Right forelimb (tissue), 1 donor: ENCODE measurements at regions not wholly inside any gene's neighbourhood (a gene's known extent, or its start where the extent isn't known, plus 50 kb on each side); places are given as distances from the start of the nearest gene placed in this dataset.
A peak's percentile ranks its signal among the peaks of the same experiment; 100 is the strongest.

Experiments
- DNase-seq: peaks from one replicate; pipeline ENCODE4 v3.0.0-alpha.2; 2018

GRCh38 chr1:165073185-165074007, 283.1 kb downstream of the LMX1A start:
- no peak for DNase-seq

- no peak for DNase-seq
These were observed 285.8 kb downstream of the LMX1A start for GRCh38 chr1:165070675-165071074.

- DNase-seq, result no peak
These were observed 286.7 kb downstream of the LMX1A start for GRCh38 chr1:165069829-165070228.

- DNase-seq, result no peak
These were observed 287.8 kb downstream of the LMX1A start for GRCh38 chr1:165068741-165069140.

- no peak for DNase-seq
These were observed 288.7 kb downstream of the LMX1A start for GRCh38 chr1:165067829-165068228.

- DNase-seq, result peak; percentile 46
These were observed 293.1 kb downstream of the LMX1A start for GRCh38 chr1:165063181-165063965.

- no peak for DNase-seq
These were observed 294.2 kb downstream of the LMX1A start for GRCh38 chr1:165062346-165062745.

GRCh38 chr1:165060285-165060793, 296.2 kb downstream of the LMX1A start:
- no peak for DNase-seq

GRCh38 chr1:165057956-165058355, 298.6 kb downstream of the LMX1A start:
- DNase-seq, result no peak

GRCh38 chr1:165056914-165057313, 299.6 kb downstream of the LMX1A start:
- no peak for DNase-seq

GRCh38 chr1:165055581-165055980, 300.9 kb downstream of the LMX1A start:
- DNase-seq, result no peak

GRCh38 chr1:165054627-165055026, 301.9 kb downstream of the LMX1A start:
- DNase-seq, result no peak

- no peak for DNase-seq
These were observed 303.2 kb downstream of the LMX1A start for GRCh38 chr1:165053351-165053750.

GRCh38 chr1:165052936-165053335, 303.6 kb downstream of the LMX1A start:
- no peak for DNase-seq

- no peak for DNase-seq
These were observed 304.1 kb downstream of the LMX1A start for GRCh38 chr1:165052431-165052830.

GRCh38 chr1:165050246-165050645, 306.3 kb downstream of the LMX1A start:
- DNase-seq, result no peak

GRCh38 chr1:165047994-165048393, 308.5 kb downstream of the LMX1A start:
- no peak for DNase-seq

GRCh38 chr1:165045902-165046301, 310.6 kb downstream of the LMX1A start:
- DNase-seq, result no peak

GRCh38 chr1:165040641-165041040, 315.9 kb downstream of the LMX1A start:
- no peak for DNase-seq

GRCh38 chr1:165039996-165040395, 316.5 kb downstream of the LMX1A start:
- DNase-seq, result no peak

- DNase-seq, result no peak
These were observed 320.1 kb downstream of the LMX1A start for GRCh38 chr1:165036403-165036802.

GRCh38 chr1:165034136-165034809, 322.2 kb downstream of the LMX1A start:
- DNase-seq, result no peak

- DNase-seq, result no peak
These were observed 325.5 kb downstream of the LMX1A start for GRCh38 chr1:165031001-165031400.
